Upper lobe of left lung (tissue), 4 donors: ENCODE measurements at regions not wholly inside any gene's neighbourhood (a gene's known extent, or its start where the extent isn't known, plus 50 kb on each side); places are given as distances from the start of the nearest gene placed in this dataset.

Source experiments
- POLR2A ChIP-seq, 4 donors: fragments of 450-650 bp; IDR thresholded peaks; one replicate each; pipeline ENCODE4 v1.5.1; 2016 to 2017; ENCODE audit warnings: antibody characterized with exemption in 4 of 4, mild to moderate bottlenecking in 2 of 4
- TF ChIP-seq, protein P1 (sequence below), 6 experiments: fragments of 450-650 bp in 4 of 6; fragments of 200-600 bp in 2 of 6; sonication (generic) in 2 of 6; IDR thresholded peaks; one replicate each; pipeline ENCODE4 v1.5.1; 2016 to 2019; ENCODE audit warnings: antibody characterized with exemption in 6 of 6

DNA sequence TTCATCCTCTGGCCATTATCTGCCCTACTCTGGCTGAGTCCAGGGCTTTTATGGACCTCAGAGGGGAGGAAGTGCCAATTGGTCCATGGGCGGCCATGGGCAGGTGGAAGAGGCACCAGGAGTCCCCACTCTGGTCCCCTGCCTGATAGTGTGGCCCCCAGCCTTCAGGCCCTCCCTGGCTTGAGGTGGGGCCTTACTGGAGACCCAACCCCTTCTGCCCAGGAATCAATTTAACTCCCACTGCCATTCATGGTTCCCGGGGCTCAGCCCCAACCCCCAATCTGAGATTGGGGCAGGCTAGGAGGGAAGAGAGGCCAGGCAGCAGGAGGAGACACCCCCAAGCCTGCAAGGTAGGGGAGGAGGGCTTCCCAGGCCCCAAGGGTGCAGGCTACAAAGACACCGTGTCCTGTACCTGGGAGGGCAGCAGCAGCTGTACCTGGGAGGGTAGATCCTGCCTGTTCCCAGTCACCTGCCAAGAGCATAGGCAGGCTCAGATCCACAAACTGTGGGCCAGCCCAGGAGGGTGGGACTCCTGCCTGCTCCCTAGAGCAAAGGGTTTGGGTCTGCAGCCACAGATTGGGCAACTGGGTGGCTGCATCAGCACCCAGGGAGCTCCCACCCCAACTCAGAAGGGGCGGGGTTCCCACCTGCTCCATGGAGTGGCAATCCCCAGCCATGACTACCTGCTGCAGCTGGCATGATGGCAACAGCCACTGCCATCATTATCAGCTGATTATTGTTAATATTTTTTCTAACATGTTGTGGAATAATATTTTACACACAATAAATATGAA, 1044.1 kb upstream of the B3GALT2 start:
- no peak for TF ChIP-seq POLR2A (IDR thresholded peaks at IDR 0.05)
- TF ChIP-seq, protein P1, sequence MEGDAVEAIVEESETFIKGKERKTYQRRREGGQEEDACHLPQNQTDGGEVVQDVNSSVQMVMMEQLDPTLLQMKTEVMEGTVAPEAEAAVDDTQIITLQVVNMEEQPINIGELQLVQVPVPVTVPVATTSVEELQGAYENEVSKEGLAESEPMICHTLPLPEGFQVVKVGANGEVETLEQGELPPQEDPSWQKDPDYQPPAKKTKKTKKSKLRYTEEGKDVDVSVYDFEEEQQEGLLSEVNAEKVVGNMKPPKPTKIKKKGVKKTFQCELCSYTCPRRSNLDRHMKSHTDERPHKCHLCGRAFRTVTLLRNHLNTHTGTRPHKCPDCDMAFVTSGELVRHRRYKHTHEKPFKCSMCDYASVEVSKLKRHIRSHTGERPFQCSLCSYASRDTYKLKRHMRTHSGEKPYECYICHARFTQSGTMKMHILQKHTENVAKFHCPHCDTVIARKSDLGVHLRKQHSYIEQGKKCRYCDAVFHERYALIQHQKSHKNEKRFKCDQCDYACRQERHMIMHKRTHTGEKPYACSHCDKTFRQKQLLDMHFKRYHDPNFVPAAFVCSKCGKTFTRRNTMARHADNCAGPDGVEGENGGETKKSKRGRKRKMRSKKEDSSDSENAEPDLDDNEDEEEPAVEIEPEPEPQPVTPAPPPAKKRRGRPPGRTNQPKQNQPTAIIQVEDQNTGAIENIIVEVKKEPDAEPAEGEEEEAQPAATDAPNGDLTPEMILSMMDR (IDR thresholded peaks at IDR 0.05) = no peak
